ENCODE measurements at regions not wholly inside any gene's neighbourhood (a gene's known extent, or its start where the extent isn't known, plus 50 kb on each side); places are given as distances from the start of the nearest gene placed in this dataset.

- H3K9me3 ChIP-seq (ENCODE audit: control insufficient read depth, insufficient read depth, low read depth, low read length), result no peaks in the 10 kb centered on the region
- no TSS peak for BruUV-seq (replicated peaks)
- CTCF ChIA-PET, result no interaction called here
- in situ Hi-C loops (cut with HindIII; ENCODE audit: low pct_unique_long_range_greater_than_20kb, low sequenced_read_pairs) (no loop called here), intact Hi-C loops (cut with micrococcal nuclease; ENCODE audit: unreplicated experiment) (no loop called here)
- TF ChIP-seq CTCF (IDR thresholded peaks at IDR 0.05) (no peak), POLR2AphosphoS5 (IDR thresholded peaks at IDR 0.05; ENCODE audit: low read depth, low read length) (no peak), REST (IDR thresholded peaks at IDR 0.05; ENCODE audit: insufficient read depth in 1 of 2, low read depth in 2 of 2, low read length in 1 of 2) (no peak), TCF7L2 (IDR thresholded peaks at IDR 0.05; ENCODE audit: low read depth, low read length) (no peak), SIN3A (IDR thresholded peaks at IDR 0.05; ENCODE audit: borderline replicate concordance, insufficient read depth, low read depth, low read length) (no peak)
- no peak for DNase-seq (ENCODE audit: low read depth, low spot score)
- H3K4me1 ChIP-seq (ENCODE audit: control insufficient read depth, insufficient read depth, low read length), result no peaks in the 10 kb centered on the region
- H3K27me3 ChIP-seq (ENCODE audit: control insufficient read depth, insufficient read depth, low read length), result no peaks in the 10 kb centered on the region
- no peaks in the 10 kb centered on the region for H3K36me3 ChIP-seq (ENCODE audit: control insufficient read depth, insufficient read depth, low read length)
- POLR2A ChIA-PET, result no interaction called here
- H3K27ac ChIP-seq (ENCODE audit: low read length), result no peak overlapping the region
- no peak overlapping the region for H3K4me3 ChIP-seq (ENCODE audit: low read depth in 2 of 2, low read length in 2 of 2)
- no peak for ATAC-seq
These were observed 229.6 kb upstream of the STARD13 start for GRCh38 chr13:33515146-33515545.

- Histone ChIP-seq H3K4me3 (ENCODE audit: low read depth in 2 of 2, low read length in 2 of 2) (no peak overlapping the region), H3K36me3 (ENCODE audit: control insufficient read depth, insufficient read depth, low read length) (no peaks in the 10 kb centered on the region), H3K27ac (ENCODE audit: low read length) (no peak overlapping the region), H3K27me3 (ENCODE audit: control insufficient read depth, insufficient read depth, low read length) (no peaks in the 10 kb centered on the region), H3K9me3 (ENCODE audit: control insufficient read depth, insufficient read depth, low read depth, low read length) (no peaks in the 10 kb centered on the region), H3K4me1 (ENCODE audit: control insufficient read depth, insufficient read depth, low read length) (no peaks in the 10 kb centered on the region)
- no TSS peak for BruUV-seq (replicated peaks)
- intact Hi-C loops (cut with micrococcal nuclease; ENCODE audit: unreplicated experiment), result no loop called here
- no peak for ATAC-seq
- DNase-seq (ENCODE audit: low read depth, low spot score), result no peak
- in situ Hi-C loops (cut with HindIII; ENCODE audit: low pct_unique_long_range_greater_than_20kb, low sequenced_read_pairs), result no loop called here
- TF ChIP-seq CTCF (IDR thresholded peaks at IDR 0.05) (no peak), POLR2AphosphoS5 (IDR thresholded peaks at IDR 0.05; ENCODE audit: low read depth, low read length) (no peak)
- CTCF ChIA-PET, result no interaction called here
- POLR2A ChIA-PET, result no interaction called here
These were observed 232.9 kb upstream of the STARD13 start for GRCh38 chr13:33518452-33518851.

Data from Panc1 (cell line).